Ectodermal cell (in vitro differentiated cells): ENCODE measurements at regions not wholly inside any gene's neighbourhood (a gene's known extent, or its start where the extent isn't known, plus 50 kb on each side); places are given as distances from the start of the nearest gene placed in this dataset.

Source experiments
- H3K27ac ChIP-seq: 2 replicates; pipeline ENCODE4 v1.7.0; 2013; ENCODE audit warnings: mild to moderate bottlenecking, low read depth, low read length; ENCODE audit not compliant: insufficient read depth, poor library complexity, severe bottlenecking
- H3K27me3 ChIP-seq: 2 replicates; pipeline ENCODE4 v1.7.0; 2013; ENCODE audit warnings: mild to moderate bottlenecking, low read length; ENCODE audit not compliant: insufficient read depth, control insufficient read depth, poor library complexity, severe bottlenecking
- H3K36me3 ChIP-seq: one replicate; pipeline ENCODE4 v1.7.0; 2013; ENCODE audit warnings: low read length; ENCODE audit not compliant: control insufficient read depth, insufficient read depth
- H3K4me1 ChIP-seq: one replicate; pipeline ENCODE4 v1.7.0; 2013; ENCODE audit warnings: low read length; ENCODE audit not compliant: control insufficient read depth, insufficient read depth
- H3K4me3 ChIP-seq: 2 replicates; pipeline ENCODE4 v1.7.0; 2013; ENCODE audit warnings: low read depth, low read length, control low read depth; ENCODE audit not compliant: insufficient read depth
- H3K9me3 ChIP-seq: 2 replicates; pipeline ENCODE4 v1.7.0; 2013; ENCODE audit warnings: mild to moderate bottlenecking, low read length, moderate library complexity; ENCODE audit not compliant: control insufficient read depth
- WGBS, 2 experiments: methylation state at CpG; one replicate each; pipeline ENCODE4 v1.1.7; 2013; ENCODE audit warnings: missing lambda C conversion rate in 2 of 2; 5-methylcytosine and 5-hydroxymethylcytosine counted together

GRCh38 chr2:8541223-8541622, 140.6 kb upstream of the ID2 start:
- no peaks in the 10 kb centered on the region for H3K9me3 ChIP-seq
- H3K27ac ChIP-seq = no peak overlapping the region
- no peaks in the 10 kb centered on the region for H3K36me3 ChIP-seq
- H3K4me3 ChIP-seq = no peak overlapping the region
- H3K4me1 ChIP-seq = peaks cover 12% of the 10 kb centered on the region
- no peaks in the 10 kb centered on the region for H3K27me3 ChIP-seq
- WGBS, 2 experiments = 94 to 95% methylated on average over 8 of the region's 8 CpGs

- 94% methylated on average over 14 of the region's 14 CpGs for WGBS, 2 experiments
- H3K9me3 ChIP-seq = no peaks in the 10 kb centered on the region
Measured at GRCh38 chr2:8541636-8542035, 140.2 kb upstream of the ID2 start.

GRCh38 chr2:8542381-8543059, 139.3 kb upstream of the ID2 start:
- WGBS, 2 experiments = 88 to 90% methylated on average over 5 of the region's 5 CpGs
- Histone ChIP-seq H3K36me3 (no peaks in the 10 kb centered on the region), H3K27ac (no peak overlapping the region), H3K4me1 (peaks cover 12% of the 10 kb centered on the region), H3K27me3 (no peaks in the 10 kb centered on the region), H3K9me3 (no peaks in the 10 kb centered on the region), H3K4me3 (no peak overlapping the region)

More at GRCh38 chr2:8541636-8542035, 140.2 kb upstream of the ID2 start:
- Histone ChIP-seq H3K27me3 (no peaks in the 10 kb centered on the region), H3K36me3 (no peaks in the 10 kb centered on the region), H3K4me3 (no peak overlapping the region), H3K27ac (no peak overlapping the region), H3K4me1 (peaks cover 12% of the 10 kb centered on the region)

GRCh38 chr2:8543060-8543382, 138.8 kb upstream of the ID2 start:
- Histone ChIP-seq H3K4me3 (no peak overlapping the region), H3K27me3 (no peaks in the 10 kb centered on the region), H3K27ac (no peak overlapping the region), H3K9me3 (no peaks in the 10 kb centered on the region), H3K36me3 (no peaks in the 10 kb centered on the region), H3K4me1 (peaks cover 10% of the 10 kb centered on the region)
- 85 to 90% methylated on average over 6 of the region's 6 CpGs for WGBS, 2 experiments

GRCh38 chr2:8543383-8544170, 138.3 kb upstream of the ID2 start:
- Histone ChIP-seq H3K27me3 (no peaks in the 10 kb centered on the region), H3K27ac (no peak overlapping the region), H3K36me3 (no peaks in the 10 kb centered on the region), H3K4me3 (no peak overlapping the region), H3K9me3 (no peaks in the 10 kb centered on the region), H3K4me1 (peaks cover 9% of the 10 kb centered on the region)
- 93 to 94% methylated on average over 29 of the region's 29 CpGs for WGBS, 2 experiments

GRCh38 chr2:8544171-8544785, 137.6 kb upstream of the ID2 start:
- Histone ChIP-seq H3K27ac (no peak overlapping the region), H3K27me3 (no peaks in the 10 kb centered on the region), H3K9me3 (no peaks in the 10 kb centered on the region), H3K36me3 (no peaks in the 10 kb centered on the region), H3K4me3 (no peak overlapping the region), H3K4me1 (peaks cover 9% of the 10 kb centered on the region)
- 86% methylated on average over 15 of the region's 15 CpGs for WGBS, 2 experiments

GRCh38 chr2:8544786-8545694, 136.8 kb upstream of the ID2 start:
- Histone ChIP-seq H3K27ac (no peak overlapping the region), H3K4me3 (no peak overlapping the region), H3K9me3 (no peaks in the 10 kb centered on the region), H3K4me1 (peaks cover 7% of the 10 kb centered on the region), H3K27me3 (no peaks in the 10 kb centered on the region), H3K36me3 (no peaks in the 10 kb centered on the region)
- 88% methylated on average over 27 of the region's 27 CpGs for WGBS, 2 experiments

GRCh38 chr2:8545695-8546611, 135.9 kb upstream of the ID2 start:
- H3K36me3 ChIP-seq = no peaks in the 10 kb centered on the region
- no peaks in the 10 kb centered on the region for H3K9me3 ChIP-seq
- H3K4me3 ChIP-seq = no peak overlapping the region
- no peaks in the 10 kb centered on the region for H3K27me3 ChIP-seq
- H3K27ac ChIP-seq = no peak overlapping the region
- WGBS, 2 experiments = 92% methylated on average over 30 of the region's 30 CpGs
- no peaks in the 10 kb centered on the region for H3K4me1 ChIP-seq

GRCh38 chr2:8546612-8547283, 135.1 kb upstream of the ID2 start:
- Histone ChIP-seq H3K4me1 (no peaks in the 10 kb centered on the region), H3K9me3 (no peaks in the 10 kb centered on the region), H3K27me3 (no peaks in the 10 kb centered on the region), H3K4me3 (no peak overlapping the region), H3K27ac (no peak overlapping the region), H3K36me3 (no peaks in the 10 kb centered on the region)
- 88 to 89% methylated on average over 16 of the region's 16 CpGs for WGBS, 2 experiments
